H1 (cell line): ENCODE measurements at regions not wholly inside any gene's neighbourhood (a gene's known extent, or its start where the extent isn't known, plus 50 kb on each side); places are given as distances from the start of the nearest gene placed in this dataset.

Experiments used
- CTCF ChIA-PET: fragments of 300-600 bp; sonication (Branson Sonifier 250); formaldehyde crosslinking; loops from one replicate; lab custom pipeline; 2021; ENCODE audit not compliant: partially characterized antibody; lab: Charles Lee
- POLR2A ChIA-PET: fragments of 300-600 bp; sonication (Branson Sonifier 250); formaldehyde crosslinking; loops from one replicate; lab custom pipeline; 2021; ENCODE audit warnings: inconsistent platforms; ENCODE audit not compliant: partially characterized antibody; lab: Charles Lee
- DNase-seq, 2 experiments: peaks; one replicate each; pipeline versions ENCODE4 v3.0.0 to v3.0.0-alpha.2; 2010 to 2022; ENCODE audit warnings: low spot score in 2 of 2, low read depth in 1 of 2, mixed read lengths in 1 of 2
- FAIRE-seq: peaks from 2 replicates; lab custom pipeline; 2011; peaks lifted over from hg19 to GRCh38; lab: Jason Lieb, UNC
- H2AFZ ChIP-seq: 2 replicates; pipeline ENCODE4 v1.8.1; 2012; ENCODE audit warnings: low read length, inconsistent platforms
- H2AK5ac ChIP-seq: 2 replicates; pipeline ENCODE4 v1.6.1; 2013; ENCODE audit warnings: low read depth, low read length
- H2BK120ac ChIP-seq: replicated peaks from 2 replicates; pipeline ENCODE3; 2013; ENCODE audit warnings: low read depth, low read length, inconsistent platforms
- H2BK12ac ChIP-seq: 2 replicates; pipeline ENCODE4 v1.6.1; 2013; ENCODE audit warnings: low read depth, low read length
- H2BK15ac ChIP-seq: 2 replicates; pipeline ENCODE4 v1.6.1; 2013; ENCODE audit warnings: low read length
- H2BK20ac ChIP-seq: 2 replicates; pipeline ENCODE4 v1.6.1; 2013; ENCODE audit warnings: low read length
- H2BK5ac ChIP-seq: 2 replicates; pipeline ENCODE4 v1.6.1; 2013; ENCODE audit warnings: low read depth, low read length
- H3K14ac ChIP-seq: 2 replicates; pipeline ENCODE4 v1.6.1; 2013; ENCODE audit warnings: inconsistent platforms; ENCODE audit not compliant: insufficient read length
- H3K18ac ChIP-seq: 2 replicates; pipeline ENCODE4 v1.6.1; 2013; ENCODE audit warnings: low read length; ENCODE audit errors: extremely low read depth
- H3K23ac ChIP-seq: 2 replicates; pipeline ENCODE4 v1.6.1; 2013; ENCODE audit warnings: inconsistent platforms; ENCODE audit not compliant: insufficient read length
- H3K23me2 ChIP-seq: 2 replicates; pipeline ENCODE4 v1.6.1; 2013; ENCODE audit warnings: low read depth, low read length
- H3K27ac ChIP-seq: 2 replicates; pipeline ENCODE4 v1.6.1; 2011; ENCODE audit warnings: low read depth, low read length, inconsistent platforms
- H3K27me3 ChIP-seq, 4 experiments: replicated peaks in 1 of 4; 1 replicate in 1 of 4; 2 replicates in 3 of 4; pipeline versions ENCODE4 v1.6.1 to v1.8.1; 2011 to 2013; ENCODE audit warnings: low read length in 3 of 4, mild to moderate bottlenecking in 3 of 4, inconsistent platforms in 2 of 4, mixed read lengths in 2 of 4, moderate library complexity in 1 of 4; ENCODE audit not compliant: control insufficient read depth in 3 of 4, insufficient read depth in 3 of 4; ENCODE audit errors: extremely low read depth in 1 of 4
- H3K36me3 ChIP-seq, 4 experiments: 2 replicates each; pipeline versions ENCODE4 v1.6.1 to v1.8.1; 2011 to 2013; ENCODE audit warnings: mild to moderate bottlenecking in 4 of 4, low read length in 3 of 4, moderate library complexity in 2 of 4, control low read depth in 1 of 4, inconsistent platforms in 1 of 4; ENCODE audit not compliant: insufficient read depth in 4 of 4, control insufficient read depth in 2 of 4
- H3K4ac ChIP-seq: replicated peaks from 2 replicates; pipeline ENCODE3; 2013; ENCODE audit warnings: low read length, low read depth, mixed read lengths, inconsistent platforms; ENCODE audit not compliant: insufficient read length
- H3K4me1 ChIP-seq, 4 experiments: replicated peaks in 1 of 4; 1 replicate in 1 of 4; 2 replicates in 3 of 4; pipeline versions ENCODE4 v1.6.1 to v1.8.1; 2011 to 2013; ENCODE audit warnings: low read length in 3 of 4, inconsistent platforms in 2 of 4, mixed read lengths in 1 of 4; ENCODE audit not compliant: insufficient read depth in 4 of 4, control insufficient read depth in 3 of 4
- H3K4me2 ChIP-seq, 2 experiments: 2 replicates each; pipeline versions ENCODE4 v1.6.1 to v1.8.1; 2011 to 2013; ENCODE audit warnings: low read depth in 2 of 2, low read length in 2 of 2, control low read depth in 1 of 2, inconsistent platforms in 1 of 2, mild to moderate bottlenecking in 1 of 2; ENCODE audit not compliant: insufficient read depth in 1 of 2
- H3K4me3 ChIP-seq, 4 experiments: fragments of 200-600, 300-600 bp in 1 of 4; sonication (generic), shearing (Covaris generic), sonication (Bioruptor Twin) in 1 of 4; 2 replicates each; pipeline versions ENCODE4 v1.5.1 to v1.8.1; 2011 to 2016; ENCODE audit warnings: low read length in 4 of 4, low read depth in 3 of 4, control low read depth in 2 of 4, inconsistent platforms in 2 of 4, mild to moderate bottlenecking in 2 of 4, mixed read lengths in 1 of 4, moderate library complexity in 1 of 4; ENCODE audit not compliant: insufficient read depth in 2 of 4; ENCODE audit errors: extremely low read depth in 1 of 4
- H3K56ac ChIP-seq: replicated peaks from 2 replicates; pipeline ENCODE3; 2013; ENCODE audit warnings: low read depth, mild to moderate bottlenecking, mixed read lengths, low read length, inconsistent platforms; ENCODE audit not compliant: insufficient read length
- H3K79me1 ChIP-seq: 2 replicates; pipeline ENCODE4 v1.6.1; 2013; ENCODE audit warnings: low read depth, low read length, control low read depth
- H3K79me2 ChIP-seq, 2 experiments: 2 replicates each; pipeline versions ENCODE4 v1.6.1 to v1.8.1; 2012 to 2013; ENCODE audit warnings: low read length in 2 of 2, mild to moderate bottlenecking in 2 of 2, inconsistent platforms in 1 of 2; ENCODE audit not compliant: insufficient read depth in 2 of 2, control insufficient read depth in 1 of 2
- H3K9ac ChIP-seq, 4 experiments: replicated peaks in 1 of 4; 1 replicate in 1 of 4; 2 replicates in 3 of 4; pipeline versions ENCODE4 v1.6.1 to v1.8.1; 2011 to 2013; ENCODE audit warnings: low read depth in 3 of 4, low read length in 3 of 4, control low read depth in 2 of 4, mild to moderate bottlenecking in 2 of 4, moderate library complexity in 2 of 4, inconsistent platforms in 1 of 4; ENCODE audit errors: extremely low read depth in 1 of 4
- H3K9me3 ChIP-seq, 2 experiments: 2 replicates each; pipeline versions ENCODE4 v1.6.1 to v1.8.1; 2012 to 2013; ENCODE audit warnings: mild to moderate bottlenecking in 2 of 2, moderate library complexity in 2 of 2, control low read depth in 1 of 2, inconsistent platforms in 1 of 2, low read depth in 1 of 2, low read length in 1 of 2, mixed read lengths in 1 of 2; ENCODE audit not compliant: insufficient read depth in 2 of 2
- H4K20me1 ChIP-seq, 2 experiments: replicated peaks in 1 of 2; 2 replicates each; pipeline versions ENCODE3 to v1.8.1; 2011 to 2013; ENCODE audit warnings: inconsistent platforms in 2 of 2, low read length in 2 of 2, mild to moderate bottlenecking in 1 of 2; ENCODE audit not compliant: insufficient read depth in 2 of 2, control insufficient read depth in 1 of 2
- H4K5ac ChIP-seq: 2 replicates; pipeline ENCODE4 v1.6.1; 2013; ENCODE audit warnings: low read length, low read depth, mixed read lengths, inconsistent platforms; ENCODE audit not compliant: insufficient read length
- H4K8ac ChIP-seq: 2 replicates; pipeline ENCODE4 v1.8.0; 2013; ENCODE audit warnings: mild to moderate bottlenecking, moderate library complexity, low read length, inconsistent platforms; ENCODE audit not compliant: insufficient read depth; ENCODE audit errors: extremely low read depth
- H4K91ac ChIP-seq: replicated peaks from 2 replicates; pipeline ENCODE3; 2013; ENCODE audit warnings: low read length, mixed read lengths, inconsistent platforms; ENCODE audit not compliant: insufficient read length
- EZH2 ChIP-seq: fragments of 200-600 bp; sonication (generic); IDR thresholded peaks from 2 replicates; pipeline ENCODE4 v1.7.1; 2012; ENCODE audit warnings: low read depth, mild to moderate bottlenecking, moderate library complexity, low read length, inconsistent platforms; ENCODE audit not compliant: severe bottlenecking
- USF2 ChIP-seq: IDR thresholded peaks from 2 replicates; pipeline ENCODE4 v1.6.1; 2011; ENCODE audit warnings: low read length, improper control_type of control experiment
- WGBS, 2 experiments: shearing (Covaris generic) in 1 of 2; methylation state at CpG; one replicate each; pipeline versions ENCODE4 v1.1.6 to v1.1.7; 2013 to 2015; ENCODE audit warnings: low lambda C conversion rate in 2 of 2, mixed read lengths in 2 of 2, inconsistent platforms in 1 of 2, low coverage in 1 of 2, missing lambda C conversion rate in 1 of 2; ENCODE audit not compliant: insufficient replicate concordance in 2 of 2, insufficient coverage in 1 of 2, insufficient read length in 1 of 2; ENCODE audit errors: extremely low coverage in 1 of 2, missing lambda C conversion rate in 1 of 2; 5-methylcytosine and 5-hydroxymethylcytosine counted together

GRCh38 chr4:125400756-125401155, 86.0 kb downstream of the FAT4 start:
- no peak overlapping the region for H3K56ac ChIP-seq
- no peak overlapping the region for H2AK5ac ChIP-seq
- no peak overlapping the region for H4K5ac ChIP-seq
- no peak for FAIRE-seq
- no peak overlapping the region for H2BK5ac ChIP-seq
- no peaks in the 10 kb centered on the region for H3K4me1 ChIP-seq
- no peak overlapping the region for H2BK12ac ChIP-seq
- H2AFZ ChIP-seq, result no peak overlapping the region
- no peak overlapping the region for H3K18ac ChIP-seq
- no peaks in the 10 kb centered on the region for H3K79me2 ChIP-seq
- no peaks in the 10 kb centered on the region for H4K20me1 ChIP-seq
- no peak for DNase-seq
- no peaks in the 10 kb centered on the region for H3K36me3 ChIP-seq
- no peak overlapping the region for H3K14ac ChIP-seq
- ChIA-PET POLR2A (no interaction called here), CTCF (interaction anchor here (0.6 kb wide), 1 partner anchor 36 kb away, joined by 3 read pairs; no protein-coding TSS in a partner anchor)
- H3K4me3 ChIP-seq, result no peak overlapping the region
- H3K23ac ChIP-seq, result no peak overlapping the region
- no peak overlapping the region for H3K4ac ChIP-seq
- H4K8ac ChIP-seq, result no peak overlapping the region
- no peak overlapping the region for H2BK20ac ChIP-seq
- H2BK120ac ChIP-seq, result peak overlapping the region; percentile 43
- WGBS, 2 experiments, result 45% methylated on average over 2 of the region's 3 CpGs; no CpG with 5 or more reads in 1 of the 2 experiments
- no peak overlapping the region for H3K27ac ChIP-seq
- H3K4me2 ChIP-seq, result no peak overlapping the region
- H3K9me3 ChIP-seq, result no peaks in the 10 kb centered on the region
- no peaks in the 10 kb centered on the region for H3K27me3 ChIP-seq
- H3K9ac ChIP-seq, result no peak overlapping the region
- H3K79me1 ChIP-seq, result no peaks in the 10 kb centered on the region
- H3K23me2 ChIP-seq, result no peaks in the 10 kb centered on the region
- H2BK15ac ChIP-seq, result no peak overlapping the region
- H4K91ac ChIP-seq, result no peak overlapping the region
- no peak for TF ChIP-seq EZH2
- no peak for TF ChIP-seq USF2
